Neutrophil (primary cell): ENCODE measurements at regions not wholly inside any gene's neighbourhood (a gene's known extent, or its start where the extent isn't known, plus 50 kb on each side); places are given as distances from the start of the nearest gene placed in this dataset.

ENCODE experiments used
- H3K27ac ChIP-seq: fragments of 200-600 bp; sonication (generic); 2 replicates; pipeline ENCODE4 v1.5.1; 2016; ENCODE audit warnings: mild to moderate bottlenecking, moderate library complexity
- H3K27me3 ChIP-seq: fragments of 200-600 bp; sonication (generic); 2 replicates; pipeline ENCODE4 v1.6.0; 2016; ENCODE audit warnings: mild to moderate bottlenecking
- H3K36me3 ChIP-seq: fragments of 200-600 bp; sonication (generic); 2 replicates; pipeline ENCODE4 v1.5.1; 2017
- H3K4me1 ChIP-seq, 2 experiments: fragments of 200-600 bp in 1 of 2; sonication (generic) in 1 of 2; 1 replicate in 1 of 2; 2 replicates in 1 of 2; pipeline versions ENCODE4 v1.5.1 to v1.6.1; 2013 to 2016; ENCODE audit warnings: low read depth in 1 of 2, low read length in 1 of 2, mild to moderate bottlenecking in 1 of 2, moderate library complexity in 1 of 2; ENCODE audit not compliant: control insufficient read depth in 1 of 2, insufficient read depth in 1 of 2
- H3K4me3 ChIP-seq, 2 experiments: fragments of 200-600 bp in 1 of 2; sonication (generic) in 1 of 2; 1 replicate in 1 of 2; 2 replicates in 1 of 2; pipeline ENCODE4 v1.5.1; 2013 to 2016; ENCODE audit warnings: low read depth in 1 of 2, low read length in 1 of 2, mild to moderate bottlenecking in 1 of 2, moderate library complexity in 1 of 2
- H3K9me3 ChIP-seq: fragments of 200-600 bp; sonication (generic); 2 replicates; pipeline ENCODE4 v1.5.1; 2016
- CTCF ChIP-seq: fragments of 200-600 bp; sonication (generic); IDR thresholded peaks from 2 replicates; pipeline ENCODE4 v1.5.1; 2016; ENCODE audit warnings: antibody characterized with exemption

- no peaks in the 10 kb centered on the region for H3K27me3 ChIP-seq
- no peak for TF ChIP-seq CTCF
- no peaks in the 10 kb centered on the region for H3K36me3 ChIP-seq
- no peak overlapping the region for H3K27ac ChIP-seq
- H3K4me3 ChIP-seq, result no peak overlapping the region
- H3K9me3 ChIP-seq, result no peaks in the 10 kb centered on the region
- H3K4me1 ChIP-seq, result no peaks in the 10 kb centered on the region
These were observed 309.6 kb upstream of the TRIB2 start for GRCh38 chr2:12407160-12407559.

- Histone ChIP-seq H3K9me3 (no peaks in the 10 kb centered on the region), H3K4me1 (peaks cover 0 to 9% of the 10 kb centered on the region in 2 experiments), H3K36me3 (no peaks in the 10 kb centered on the region), H3K27me3 (no peaks in the 10 kb centered on the region), H3K27ac (no peak overlapping the region), H3K4me3 (no peak overlapping the region)
- TF ChIP-seq CTCF, result no peak
These were observed 303.8 kb upstream of the TRIB2 start for GRCh38 chr2:12412898-12413305.

- Histone ChIP-seq H3K4me3 (no peak overlapping the region), H3K9me3 (no peaks in the 10 kb centered on the region), H3K36me3 (no peaks in the 10 kb centered on the region), H3K27me3 (no peaks in the 10 kb centered on the region), H3K27ac (no peak overlapping the region), H3K4me1 (peaks cover 0 to 9% of the 10 kb centered on the region in 2 experiments)
- TF ChIP-seq CTCF, result no peak
These were observed 301.2 kb upstream of the TRIB2 start for GRCh38 chr2:12415536-12415935.

GRCh38 chr2:12416600-12416999 lies 300.1 kb upstream of the TRIB2 start:
- Histone ChIP-seq H3K4me3 (no peak overlapping the region), H3K4me1 (peaks cover 0 to 9% of the 10 kb centered on the region in 2 experiments), H3K36me3 (no peaks in the 10 kb centered on the region), H3K27ac (no peak overlapping the region), H3K27me3 (no peaks in the 10 kb centered on the region), H3K9me3 (no peaks in the 10 kb centered on the region)
- TF ChIP-seq CTCF, result peak; percentile 12

GRCh38 chr2:12417786-12418185 lies 298.9 kb upstream of the TRIB2 start:
- Histone ChIP-seq H3K9me3 (no peaks in the 10 kb centered on the region), H3K27me3 (no peaks in the 10 kb centered on the region), H3K4me1 (peaks cover 0 to 9% of the 10 kb centered on the region in 2 experiments), H3K27ac (no peak overlapping the region), H3K4me3 (no peak overlapping the region), H3K36me3 (no peaks in the 10 kb centered on the region)
- no peak for TF ChIP-seq CTCF

GRCh38 chr2:12419803-12420202 lies 296.9 kb upstream of the TRIB2 start:
- peaks cover 0 to 9% of the 10 kb centered on the region in 2 experiments for H3K4me1 ChIP-seq

More at GRCh38 chr2:12419803-12420202, 296.9 kb upstream of the TRIB2 start:
- Histone ChIP-seq H3K4me3 (no peak overlapping the region), H3K27me3 (no peaks in the 10 kb centered on the region), H3K9me3 (no peaks in the 10 kb centered on the region), H3K27ac (no peak overlapping the region), H3K36me3 (no peaks in the 10 kb centered on the region)
- TF ChIP-seq CTCF, result no peak
